ENCODE measurements at regions not wholly inside any gene's neighbourhood (a gene's known extent, or its start where the extent isn't known, plus 50 kb on each side); places are given as distances from the start of the nearest gene placed in this dataset.

- Histone ChIP-seq H3K9me3 (ENCODE audit: control insufficient read depth in 4 of 4, low read length in 3 of 4) (no peaks in the 10 kb centered on the region), H3K36me3 (ENCODE audit: control insufficient read depth in 4 of 4, insufficient read depth in 3 of 4, low read depth in 1 of 4, low read length in 3 of 4) (no peaks in the 10 kb centered on the region), H3K4me3 (ENCODE audit: low read depth in 1 of 3, low read length in 3 of 3) (no peak overlapping the region), H3K4me1 (ENCODE audit: control insufficient read depth in 4 of 4, insufficient read depth in 4 of 4, low read length in 3 of 4) (no peaks in the 10 kb centered on the region), H3K9ac (ENCODE audit: low read depth in 1 of 2, low read length in 2 of 2) (no peak overlapping the region), H3K27me3 (ENCODE audit: control insufficient read depth in 4 of 4, insufficient read depth in 4 of 4, low read length in 3 of 4) (no peaks in the 10 kb centered on the region), H3K27ac (ENCODE audit: low read depth in 1 of 2, low read length in 2 of 2) (no peak overlapping the region)
- no peak for DNase-seq (ENCODE audit: low spot score)
- 71% methylated on average over 4 of the region's 4 CpGs for WGBS
- TF ChIP-seq RAD21 (IDR thresholded peaks at IDR 0.05), result no peak
- TF ChIP-seq JUND (IDR thresholded peaks at IDR 0.05), result no peak
- no peak for TF ChIP-seq GABPA (IDR thresholded peaks at IDR 0.05 in 1 of 2, conservative IDR thresholded peaks at IDR 0.05 in 1 of 2)
- no peak for TF ChIP-seq YY1 (IDR thresholded peaks at IDR 0.05)
- TF ChIP-seq SP1 (IDR thresholded peaks at IDR 0.05), result no peak
- TF ChIP-seq, protein P1, sequence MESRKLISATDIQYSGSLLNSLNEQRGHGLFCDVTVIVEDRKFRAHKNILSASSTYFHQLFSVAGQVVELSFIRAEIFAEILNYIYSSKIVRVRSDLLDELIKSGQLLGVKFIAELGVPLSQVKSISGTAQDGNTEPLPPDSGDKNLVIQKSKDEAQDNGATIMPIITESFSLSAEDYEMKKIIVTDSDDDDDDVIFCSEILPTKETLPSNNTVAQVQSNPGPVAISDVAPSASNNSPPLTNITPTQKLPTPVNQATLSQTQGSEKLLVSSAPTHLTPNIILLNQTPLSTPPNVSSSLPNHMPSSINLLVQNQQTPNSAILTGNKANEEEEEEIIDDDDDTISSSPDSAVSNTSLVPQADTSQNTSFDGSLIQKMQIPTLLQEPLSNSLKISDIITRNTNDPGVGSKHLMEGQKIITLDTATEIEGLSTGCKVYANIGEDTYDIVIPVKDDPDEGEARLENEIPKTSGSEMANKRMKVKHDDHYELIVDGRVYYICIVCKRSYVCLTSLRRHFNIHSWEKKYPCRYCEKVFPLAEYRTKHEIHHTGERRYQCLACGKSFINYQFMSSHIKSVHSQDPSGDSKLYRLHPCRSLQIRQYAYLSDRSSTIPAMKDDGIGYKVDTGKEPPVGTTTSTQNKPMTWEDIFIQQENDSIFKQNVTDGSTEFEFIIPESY (IDR thresholded peaks at IDR 0.05), result no peak
- no peak for TF ChIP-seq TAF1 (conservative IDR thresholded peaks at IDR 0.05)
- TF ChIP-seq, protein P2, sequence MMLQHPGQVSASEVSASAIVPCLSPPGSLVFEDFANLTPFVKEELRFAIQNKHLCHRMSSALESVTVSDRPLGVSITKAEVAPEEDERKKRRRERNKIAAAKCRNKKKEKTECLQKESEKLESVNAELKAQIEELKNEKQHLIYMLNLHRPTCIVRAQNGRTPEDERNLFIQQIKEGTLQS (IDR thresholded peaks at IDR 0.05), result no peak
- TF ChIP-seq HNF4A (conservative IDR thresholded peaks at IDR 0.05), result no peak
- no peak for TF ChIP-seq RXRA (IDR thresholded peaks at IDR 0.05)
These were observed 441.6 kb upstream of the PITX2 start for GRCh38 chr4:111064342-111064993.

DNA sequence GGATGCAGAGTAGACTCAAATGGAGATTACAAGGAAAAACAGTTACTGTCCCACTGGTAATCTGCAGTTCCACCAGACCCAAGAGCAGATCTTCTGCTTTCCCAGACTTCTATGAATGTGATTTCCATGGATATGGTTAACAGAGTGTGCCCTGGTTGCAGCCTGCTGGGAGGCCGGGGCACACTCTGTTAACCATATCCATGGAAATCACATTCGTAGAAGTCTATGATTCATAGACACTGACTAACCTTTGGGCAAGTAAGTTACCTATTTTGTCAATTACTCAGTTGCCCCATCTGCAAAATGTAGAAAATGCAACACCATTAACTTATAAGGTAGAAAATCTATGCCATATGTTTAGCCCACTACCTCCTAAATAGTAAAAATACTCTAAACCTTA, 443.1 kb upstream of the PITX2 start:
- 77% methylated on average over 2 of the region's 2 CpGs for WGBS
- H3K9me3 ChIP-seq (ENCODE audit: control insufficient read depth in 4 of 4, low read length in 3 of 4), result no peaks in the 10 kb centered on the region

GRCh38 chr4:111066447-111066846, 443.6 kb upstream of the PITX2 start:
- no peaks in the 10 kb centered on the region for H3K9me3 ChIP-seq (ENCODE audit: control insufficient read depth in 4 of 4, low read length in 3 of 4)
- TF ChIP-seq TAF1 (conservative IDR thresholded peaks at IDR 0.05), result no peak
- no peak for TF ChIP-seq EGR1 (IDR thresholded peaks at IDR 0.05; ENCODE audit: low read depth in 2 of 2)
- no peak for TF ChIP-seq HNF4G (IDR thresholded peaks at IDR 0.05)
- no peak for TF ChIP-seq CTCF (IDR thresholded peaks at IDR 0.05; ENCODE audit: low read depth, low read length, missing input control)
- no peak for TF ChIP-seq FOXA1 (IDR thresholded peaks at IDR 0.05)
- TF ChIP-seq, protein P1 (IDR thresholded peaks at IDR 0.05), result no peak
- TF ChIP-seq, protein P3, sequence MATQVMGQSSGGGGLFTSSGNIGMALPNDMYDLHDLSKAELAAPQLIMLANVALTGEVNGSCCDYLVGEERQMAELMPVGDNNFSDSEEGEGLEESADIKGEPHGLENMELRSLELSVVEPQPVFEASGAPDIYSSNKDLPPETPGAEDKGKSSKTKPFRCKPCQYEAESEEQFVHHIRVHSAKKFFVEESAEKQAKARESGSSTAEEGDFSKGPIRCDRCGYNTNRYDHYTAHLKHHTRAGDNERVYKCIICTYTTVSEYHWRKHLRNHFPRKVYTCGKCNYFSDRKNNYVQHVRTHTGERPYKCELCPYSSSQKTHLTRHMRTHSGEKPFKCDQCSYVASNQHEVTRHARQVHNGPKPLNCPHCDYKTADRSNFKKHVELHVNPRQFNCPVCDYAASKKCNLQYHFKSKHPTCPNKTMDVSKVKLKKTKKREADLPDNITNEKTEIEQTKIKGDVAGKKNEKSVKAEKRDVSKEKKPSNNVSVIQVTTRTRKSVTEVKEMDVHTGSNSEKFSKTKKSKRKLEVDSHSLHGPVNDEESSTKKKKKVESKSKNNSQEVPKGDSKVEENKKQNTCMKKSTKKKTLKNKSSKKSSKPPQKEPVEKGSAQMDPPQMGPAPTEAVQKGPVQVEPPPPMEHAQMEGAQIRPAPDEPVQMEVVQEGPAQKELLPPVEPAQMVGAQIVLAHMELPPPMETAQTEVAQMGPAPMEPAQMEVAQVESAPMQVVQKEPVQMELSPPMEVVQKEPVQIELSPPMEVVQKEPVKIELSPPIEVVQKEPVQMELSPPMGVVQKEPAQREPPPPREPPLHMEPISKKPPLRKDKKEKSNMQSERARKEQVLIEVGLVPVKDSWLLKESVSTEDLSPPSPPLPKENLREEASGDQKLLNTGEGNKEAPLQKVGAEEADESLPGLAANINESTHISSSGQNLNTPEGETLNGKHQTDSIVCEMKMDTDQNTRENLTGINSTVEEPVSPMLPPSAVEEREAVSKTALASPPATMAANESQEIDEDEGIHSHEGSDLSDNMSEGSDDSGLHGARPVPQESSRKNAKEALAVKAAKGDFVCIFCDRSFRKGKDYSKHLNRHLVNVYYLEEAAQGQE (IDR thresholded peaks at IDR 0.05), result no peak
- TF ChIP-seq RXRA (IDR thresholded peaks at IDR 0.05), result no peak
- no peak for TF ChIP-seq NR2F2 (IDR thresholded peaks at IDR 0.05)
- no peak for TF ChIP-seq SP1 (IDR thresholded peaks at IDR 0.05)
- TF ChIP-seq, protein P2 (IDR thresholded peaks at IDR 0.05), result no peak
- no peak for TF ChIP-seq YY1 (IDR thresholded peaks at IDR 0.05)
- TF ChIP-seq HNF4A (conservative IDR thresholded peaks at IDR 0.05), result no peak
- TF ChIP-seq GABPA (IDR thresholded peaks at IDR 0.05 in 1 of 2, conservative IDR thresholded peaks at IDR 0.05 in 1 of 2), result no peak
- TF ChIP-seq FOXA2 (IDR thresholded peaks at IDR 0.05), result no peak
- TF ChIP-seq JUND (IDR thresholded peaks at IDR 0.05), result no peak
- no peak for TF ChIP-seq RAD21 (IDR thresholded peaks at IDR 0.05)
- H3K9ac ChIP-seq (ENCODE audit: low read depth in 1 of 2, low read length in 2 of 2), result no peak overlapping the region
- no peaks in the 10 kb centered on the region for H3K4me1 ChIP-seq (ENCODE audit: control insufficient read depth in 4 of 4, insufficient read depth in 4 of 4, low read length in 3 of 4)
- H3K27ac ChIP-seq (ENCODE audit: low read depth in 1 of 2, low read length in 2 of 2), result no peak overlapping the region
- no peaks in the 10 kb centered on the region for H3K36me3 ChIP-seq (ENCODE audit: control insufficient read depth in 4 of 4, insufficient read depth in 3 of 4, low read depth in 1 of 4, low read length in 3 of 4)
- H3K4me3 ChIP-seq (ENCODE audit: low read depth in 1 of 3, low read length in 3 of 3), result no peak overlapping the region
- H3K27me3 ChIP-seq (ENCODE audit: control insufficient read depth in 4 of 4, insufficient read depth in 4 of 4, low read length in 3 of 4), result no peaks in the 10 kb centered on the region
- no peak for DNase-seq (ENCODE audit: low spot score)

More for the DNA sequence above, 443.1 kb upstream of the PITX2 start:
- no peak for TF ChIP-seq RXRA (IDR thresholded peaks at IDR 0.05)
- TF ChIP-seq SP1 (IDR thresholded peaks at IDR 0.05), result no peak
- no peak for TF ChIP-seq JUND (IDR thresholded peaks at IDR 0.05)
- DNase-seq (ENCODE audit: low spot score), result no peak
- no peaks in the 10 kb centered on the region for H3K27me3 ChIP-seq (ENCODE audit: control insufficient read depth in 4 of 4, insufficient read depth in 4 of 4, low read length in 3 of 4)
- no peak overlapping the region for H3K27ac ChIP-seq (ENCODE audit: low read depth in 1 of 2, low read length in 2 of 2)
- H3K4me1 ChIP-seq (ENCODE audit: control insufficient read depth in 4 of 4, insufficient read depth in 4 of 4, low read length in 3 of 4), result no peaks in the 10 kb centered on the region
- H3K4me3 ChIP-seq (ENCODE audit: low read depth in 1 of 3, low read length in 3 of 3), result no peak overlapping the region
- H3K9ac ChIP-seq (ENCODE audit: low read depth in 1 of 2, low read length in 2 of 2), result no peak overlapping the region
- no peaks in the 10 kb centered on the region for H3K36me3 ChIP-seq (ENCODE audit: control insufficient read depth in 4 of 4, insufficient read depth in 3 of 4, low read depth in 1 of 4, low read length in 3 of 4)

All from liver (tissue), 8 donors.